ENCODE measurements at regions not wholly inside any gene's neighbourhood (a gene's known extent, or its start where the extent isn't known, plus 50 kb on each side); places are given as distances from the start of the nearest gene placed in this dataset.

DNA sequence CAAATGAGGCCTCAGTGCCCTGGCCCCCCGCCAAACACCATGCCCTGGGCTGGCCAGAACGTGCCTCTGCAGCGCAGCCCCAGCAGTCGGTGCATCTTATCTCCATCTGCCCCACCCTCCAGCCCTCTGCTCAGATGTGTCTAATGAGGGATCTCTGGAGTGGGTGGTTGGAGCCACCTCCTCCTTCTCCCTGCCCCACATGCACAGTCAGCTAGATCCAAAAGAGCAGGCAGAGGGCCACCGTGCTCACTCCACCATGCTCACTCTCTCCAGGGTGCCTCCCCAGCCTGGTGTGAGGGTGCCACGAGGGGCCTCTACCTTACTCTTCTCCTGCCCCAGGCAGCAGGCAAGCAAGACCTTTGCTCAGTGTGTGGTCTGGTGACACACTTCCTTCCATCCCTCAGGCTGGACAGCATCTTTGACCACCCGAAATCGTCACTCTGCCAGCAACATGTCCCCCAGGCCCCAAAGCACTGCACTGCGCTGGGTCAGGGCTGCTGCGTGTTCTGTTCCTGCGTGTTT, 266.1 kb upstream of the HDAC4 start:
- Histone ChIP-seq H3K4me1 (no peaks in the 10 kb centered on the region), H3K27me3 (peaks cover 0 to 3% (median 0%) of the 10 kb centered on the region in 4 donors), H3K4me3 (no peak overlapping the region), H3K36me3 (no peaks in the 10 kb centered on the region), H3K27ac (no peak overlapping the region), H3K9me3 (no peaks in the 10 kb centered on the region)
- WGBS, 2 donors: 61 to 67% methylated on average over 11 of the region's 11 CpGs
- FAIRE-seq (no peak), DNase-seq (no peak), ATAC-seq (no peak)
- intact Hi-C loops (cut with DNase I): no loop called here
- TF ChIP-seq CTCF (IDR thresholded peaks at IDR 0.05): no peak

GRCh38 chr2:239666053-239666854, 265.4 kb upstream of the HDAC4 start:
- no peaks in the 10 kb centered on the region for H3K4me1 ChIP-seq
- no peak overlapping the region for H3K27ac ChIP-seq
- 79 to 80% methylated on average over 18 of the region's 18 CpGs for WGBS, 2 donors
- intact Hi-C loops (cut with DNase I): no loop called here
- no peaks in the 10 kb centered on the region for H3K36me3 ChIP-seq
- no peak for DNase-seq
- no peak for ATAC-seq
- peaks cover 0 to 3% (median 0%) of the 10 kb centered on the region in 4 donors for H3K27me3 ChIP-seq
- TF ChIP-seq CTCF (IDR thresholded peaks at IDR 0.05): no peak
- FAIRE-seq: no peak
- H3K4me3 ChIP-seq: no peak overlapping the region
- no peaks in the 10 kb centered on the region for H3K9me3 ChIP-seq

DNA sequence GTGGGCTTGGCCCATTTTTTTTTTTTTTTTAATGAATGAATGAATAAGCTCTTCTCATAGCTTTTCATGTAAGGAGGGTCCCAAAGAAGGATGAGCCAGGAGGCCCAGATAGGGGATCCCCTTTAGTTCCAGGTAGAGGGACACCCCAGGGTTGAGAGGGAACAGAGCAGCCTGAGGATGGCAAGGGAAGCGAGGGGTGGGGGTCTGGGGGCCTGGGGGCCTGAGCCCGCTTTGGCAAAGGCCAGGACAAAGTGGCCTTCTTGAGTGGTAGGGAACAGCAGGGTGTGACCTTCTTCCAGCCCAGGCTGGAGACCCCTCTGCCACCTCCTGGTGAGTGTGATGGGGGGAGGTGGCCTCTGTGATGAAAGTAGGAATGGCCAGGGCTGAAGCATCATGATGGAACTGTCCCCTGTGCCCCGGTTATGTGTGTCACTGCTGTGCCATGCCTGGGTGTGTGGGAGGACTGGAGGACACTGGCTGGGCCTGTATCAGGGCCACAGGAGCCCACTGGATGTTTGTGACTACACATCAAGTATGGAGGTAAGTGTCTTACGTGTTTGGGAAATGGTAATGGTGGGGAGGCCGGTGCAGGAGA, 263.5 kb upstream of the HDAC4 start:
- no peaks in the 10 kb centered on the region for H3K9me3 ChIP-seq
- no peak overlapping the region for H3K4me3 ChIP-seq
- WGBS, 2 donors: 85 to 87% methylated on average over 5 of the region's 5 CpGs
- FAIRE-seq (no peak), ATAC-seq (no peak), DNase-seq (no peak)
- intact Hi-C loops (cut with DNase I): no loop called here
- peaks cover 0 to 3% (median 0%) of the 10 kb centered on the region in 4 donors for H3K27me3 ChIP-seq
- no peak for TF ChIP-seq CTCF (IDR thresholded peaks at IDR 0.05)
- no peaks in the 10 kb centered on the region for H3K36me3 ChIP-seq
- H3K27ac ChIP-seq: no peak overlapping the region
- no peaks in the 10 kb centered on the region for H3K4me1 ChIP-seq

DNA sequence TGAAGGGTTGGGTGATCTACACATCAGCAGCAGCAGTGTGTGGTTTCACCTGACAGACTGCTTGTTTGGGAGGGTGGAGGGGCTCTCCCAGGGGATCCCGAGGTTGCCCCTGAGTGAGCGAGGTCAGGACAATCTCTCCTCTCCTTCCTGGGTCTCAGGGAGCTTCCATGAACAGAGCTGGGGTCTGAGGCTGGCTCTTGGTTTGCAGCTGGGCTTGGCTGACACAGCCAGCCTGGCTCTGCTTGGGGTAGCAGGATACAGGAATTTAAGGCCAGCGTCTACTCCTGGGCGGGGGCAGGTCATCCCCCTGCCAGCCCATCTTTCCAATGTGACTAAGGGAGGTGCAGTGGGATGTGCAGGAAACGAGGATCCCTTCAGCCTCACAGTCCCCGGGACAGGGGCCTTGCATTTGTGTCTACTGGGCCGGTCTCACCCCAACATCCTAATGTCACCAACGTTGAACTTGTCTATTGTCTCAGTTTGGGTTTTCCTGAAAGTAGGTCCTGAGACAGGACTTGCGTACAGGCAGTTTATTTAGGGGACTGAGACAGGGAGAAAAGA, 262.6 kb upstream of the HDAC4 start:
- FAIRE-seq (no peak), ATAC-seq (no peak), DNase-seq (no peak)
- H3K9me3 ChIP-seq: no peaks in the 10 kb centered on the region
- peaks cover 0 to 3% (median 0%) of the 10 kb centered on the region in 4 donors for H3K27me3 ChIP-seq
- H3K27ac ChIP-seq: no peak overlapping the region
- 69 to 74% methylated on average over 9 of the region's 9 CpGs for whole genome bisulfite sequencing, 2 donors
- TF ChIP-seq CTCF (IDR thresholded peaks at IDR 0.05): no peak
- H3K36me3 ChIP-seq: no peaks in the 10 kb centered on the region
- no peak overlapping the region for H3K4me3 ChIP-seq
- no peaks in the 10 kb centered on the region for H3K4me1 ChIP-seq
- intact Hi-C loops (cut with DNase I): no loop called here

All from pancreas (tissue), 10 donors.